GM18499 (cell line): ENCODE measurements at regions not wholly inside any gene's neighbourhood (a gene's known extent, or its start where the extent isn't known, plus 50 kb on each side); places are given as distances from the start of the nearest gene placed in this dataset.

Experiments
- ATAC-seq: cut with Tn5 transposase; IDR thresholded peaks from one replicate; pipeline ENCODE4 v1.9.1; 2021; ENCODE audit warnings: moderate number of reproducible peaks; ENCODE audit not compliant: insufficient read depth, unreplicated experiment

GRCh38 chr2:181235683-181236459, 221.3 kb upstream of the ITGA4 start:
- peak; percentile 98 for ATAC-seq

GRCh38 chr2:181239201-181239799, 217.9 kb upstream of the ITGA4 start:
- ATAC-seq = no peak

- ATAC-seq = no peak
These were observed 216.3 kb upstream of the ITGA4 start for GRCh38 chr2:181240844-181241243.

GRCh38 chr2:181241366-181241765, 215.8 kb upstream of the ITGA4 start:
- no peak for ATAC-seq

- peak; percentile 74 for ATAC-seq
These were observed 215.4 kb upstream of the ITGA4 start for GRCh38 chr2:181241797-181242196.

- no peak for ATAC-seq
These were observed 214.9 kb upstream of the ITGA4 start for GRCh38 chr2:181242262-181242661.

GRCh38 chr2:181243319-181243718, 213.9 kb upstream of the ITGA4 start:
- ATAC-seq = no peak

- ATAC-seq = no peak
These were observed 206.5 kb upstream of the ITGA4 start for GRCh38 chr2:181250691-181251090.

GRCh38 chr2:181252262-181253148, 204.7 kb upstream of the ITGA4 start:
- no peak for ATAC-seq

GRCh38 chr2:181253438-181253837, 203.7 kb upstream of the ITGA4 start:
- ATAC-seq = no peak

GRCh38 chr2:181255651-181256050, 201.5 kb upstream of the ITGA4 start:
- no peak for ATAC-seq

GRCh38 chr2:181258720-181259119, 198.5 kb upstream of the ITGA4 start:
- no peak for ATAC-seq

GRCh38 chr2:181262782-181263181, 194.4 kb upstream of the ITGA4 start:
- no peak for ATAC-seq

- no peak for ATAC-seq
These were observed 193.2 kb upstream of the ITGA4 start for GRCh38 chr2:181264001-181264400.

- no peak for ATAC-seq
These were observed 192.7 kb upstream of the ITGA4 start for GRCh38 chr2:181264441-181264840.

GRCh38 chr2:181266614-181267013, 190.6 kb upstream of the ITGA4 start:
- no peak for ATAC-seq

- ATAC-seq = peak; percentile 68
These were observed 188.9 kb upstream of the ITGA4 start for GRCh38 chr2:181268174-181268867.

GRCh38 chr2:181273986-181274385, 183.2 kb upstream of the ITGA4 start:
- no peak for ATAC-seq

- ATAC-seq = no peak
These were observed 181.5 kb upstream of the ITGA4 start for GRCh38 chr2:181275643-181276070.

GRCh38 chr2:181281206-181281832, 175.9 kb upstream of the ITGA4 start:
- no peak for ATAC-seq
